GM19351 (cell line): ENCODE measurements at regions not wholly inside any gene's neighbourhood (a gene's known extent, or its start where the extent isn't known, plus 50 kb on each side); places are given as distances from the start of the nearest gene placed in this dataset.
"Not testable (repeated sequence)": the region's sequence is repeated elsewhere in the genome, so short reads cannot be mapped to it uniquely, and the experiment has no call there.

ENCODE experiments used
- ATAC-seq: cut with Tn5 transposase; IDR thresholded peaks from one replicate; pipeline ENCODE4 v1.9.1; 2021; ENCODE audit warnings: mild to moderate bottlenecking, moderate library complexity; ENCODE audit not compliant: unreplicated experiment

GRCh38 chr3:14252321-14253021, 73.9 kb downstream of the LSM3 start:
- no peak for ATAC-seq

DNA sequence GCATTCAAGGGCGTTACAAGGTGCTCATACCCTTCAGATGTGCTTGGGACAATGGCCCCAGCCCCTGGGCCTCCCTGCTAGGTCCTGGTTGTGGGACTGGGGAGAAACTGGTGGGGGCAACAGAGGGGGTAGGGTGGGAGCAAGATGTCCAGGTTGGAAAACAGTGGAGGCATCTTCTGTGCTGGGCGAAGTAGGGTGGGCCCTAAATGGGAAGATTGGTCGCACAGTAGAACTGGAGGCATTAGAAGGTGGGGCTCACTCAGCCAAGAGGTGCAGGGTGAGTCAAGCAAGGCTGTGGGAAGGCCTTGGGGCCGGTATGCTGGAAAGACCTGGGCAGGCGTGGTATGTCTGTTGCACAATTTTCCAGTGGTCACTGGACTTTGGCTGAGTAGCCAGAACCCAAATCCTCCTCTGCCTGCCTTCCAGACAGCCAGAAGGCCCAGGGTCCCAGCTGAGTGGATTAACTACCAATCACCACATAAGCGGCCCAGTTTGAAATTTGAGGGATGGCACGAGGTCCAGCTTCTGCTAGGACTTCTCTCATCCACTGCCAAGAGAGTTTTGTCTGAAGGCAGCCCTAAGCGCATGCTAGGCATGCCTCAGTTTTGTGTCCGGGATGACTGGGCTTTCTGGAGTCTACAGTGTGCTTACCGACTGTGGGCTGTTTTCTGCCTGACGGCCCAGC, 74.5 kb downstream of the LSM3 start:
- no peak for ATAC-seq

GRCh38 chr3:14253707-14254382, 75.2 kb downstream of the LSM3 start:
- ATAC-seq: no peak

DNA sequence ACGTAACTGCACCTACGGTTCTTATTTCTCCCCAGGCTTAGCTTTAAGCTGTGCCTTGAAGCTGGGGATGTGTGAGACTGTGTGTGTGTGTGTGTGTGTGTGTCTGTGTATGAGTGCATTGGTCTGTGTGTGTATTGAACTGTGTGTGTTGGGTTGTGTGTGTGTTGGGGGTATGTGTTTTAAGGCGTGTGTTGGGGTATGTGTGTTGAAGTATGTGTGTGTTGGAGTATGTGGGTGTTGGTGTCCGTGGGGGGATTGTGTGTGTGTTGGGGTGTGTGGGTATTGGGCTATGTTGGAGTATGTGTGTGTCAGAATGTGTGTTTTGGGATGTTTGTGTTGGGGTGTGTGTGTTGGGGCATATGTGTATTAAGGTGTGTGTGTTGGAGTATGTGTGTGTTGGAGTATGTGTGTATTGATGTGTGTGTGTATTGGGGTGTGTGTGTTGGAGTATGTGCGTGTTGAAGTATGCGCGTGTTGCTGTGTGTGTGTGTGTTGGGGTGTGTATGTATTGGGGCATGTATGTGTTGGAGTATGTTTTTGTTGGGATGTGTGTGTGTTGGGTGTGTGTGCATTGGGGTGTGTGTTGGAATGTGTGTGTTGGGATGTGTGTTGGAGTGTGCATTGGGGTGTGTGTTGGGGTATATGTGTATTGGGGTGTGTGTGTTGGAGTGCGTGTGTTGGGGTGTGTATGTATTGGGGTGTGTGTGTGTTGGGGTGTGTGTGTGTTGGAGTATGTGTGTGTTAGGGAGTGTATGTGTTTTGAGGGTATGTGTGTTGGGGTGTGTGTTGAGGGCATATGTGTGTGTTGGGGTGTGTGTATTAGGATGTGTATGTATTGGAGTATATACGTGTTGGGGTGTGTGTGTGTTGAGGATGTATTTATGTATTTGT, 76.4 kb downstream of the LSM3 start:
- ATAC-seq: no peak

- ATAC-seq: no peak
Measured at GRCh38 chr3:14256046-14256445, 77.4 kb downstream of the LSM3 start.

- no peak for ATAC-seq
Measured at GRCh38 chr3:14256561-14257342, 78.1 kb downstream of the LSM3 start.

GRCh38 chr3:14258906-14259904, 80.6 kb downstream of the LSM3 start:
- ATAC-seq: no peak

DNA sequence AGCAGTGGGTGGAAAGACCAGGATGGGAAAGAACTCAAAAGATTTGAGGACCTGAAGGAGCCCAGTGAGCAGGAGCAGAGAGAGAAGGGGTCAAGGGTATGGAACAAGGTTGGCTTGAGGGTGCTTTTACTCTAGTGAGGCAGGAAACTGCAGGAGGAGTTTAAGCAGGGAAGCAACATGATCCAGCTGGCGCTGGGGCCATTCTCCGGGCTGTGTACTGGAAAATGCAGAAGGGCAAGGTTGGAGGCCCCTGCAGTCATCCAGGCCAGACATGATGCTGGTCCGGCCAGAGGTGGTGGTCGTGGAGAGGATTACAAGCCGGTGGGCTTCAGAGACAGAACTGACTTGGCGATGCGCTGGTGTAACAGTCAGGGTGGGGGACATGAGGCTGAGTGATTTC, 81.8 kb downstream of the LSM3 start:
- ATAC-seq: no peak

DNA sequence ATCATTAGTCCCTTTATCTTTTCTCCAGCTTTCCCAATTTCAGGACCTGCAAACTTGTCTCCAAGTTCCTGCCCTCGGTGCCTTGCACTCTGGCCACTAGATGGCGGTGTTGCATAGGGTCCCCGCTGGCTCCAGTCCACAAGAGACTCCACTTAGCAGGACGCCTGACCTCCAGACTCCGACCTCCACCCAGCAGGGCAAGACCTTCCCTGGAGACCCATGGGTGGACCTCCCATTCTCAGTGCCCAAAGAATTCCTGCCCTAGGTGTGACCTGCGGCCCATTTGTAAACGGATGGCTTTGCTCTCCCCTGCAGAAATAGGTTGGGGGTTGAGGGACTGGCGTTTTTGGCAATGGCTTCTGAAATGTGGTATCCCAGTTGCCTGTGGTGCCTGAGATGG, 82.6 kb downstream of the LSM3 start:
- ATAC-seq: no peak

GRCh38 chr3:14262212-14262611, 83.6 kb downstream of the LSM3 start:
- ATAC-seq: no peak

DNA sequence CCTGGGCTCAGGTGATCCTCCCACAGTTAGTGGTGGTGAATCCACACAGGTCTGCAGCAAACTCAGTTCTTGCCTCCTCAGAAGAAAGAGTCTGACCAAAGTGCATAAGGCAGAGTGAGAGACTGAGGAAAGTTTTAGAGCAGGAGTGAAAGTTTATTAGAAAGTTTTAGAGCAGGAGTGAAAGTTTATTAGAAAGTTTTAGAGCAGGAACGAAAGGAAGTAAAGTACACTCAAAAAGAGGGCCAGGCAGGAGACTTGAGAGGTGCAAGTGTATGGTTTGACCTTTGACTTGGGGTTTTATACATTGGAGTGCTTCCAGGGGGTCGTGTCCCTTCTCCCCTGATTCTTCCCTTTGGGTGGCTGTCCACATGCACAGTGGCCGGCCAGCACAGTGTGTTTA, 84.2 kb downstream of the LSM3 start:
- no peak for ATAC-seq

DNA sequence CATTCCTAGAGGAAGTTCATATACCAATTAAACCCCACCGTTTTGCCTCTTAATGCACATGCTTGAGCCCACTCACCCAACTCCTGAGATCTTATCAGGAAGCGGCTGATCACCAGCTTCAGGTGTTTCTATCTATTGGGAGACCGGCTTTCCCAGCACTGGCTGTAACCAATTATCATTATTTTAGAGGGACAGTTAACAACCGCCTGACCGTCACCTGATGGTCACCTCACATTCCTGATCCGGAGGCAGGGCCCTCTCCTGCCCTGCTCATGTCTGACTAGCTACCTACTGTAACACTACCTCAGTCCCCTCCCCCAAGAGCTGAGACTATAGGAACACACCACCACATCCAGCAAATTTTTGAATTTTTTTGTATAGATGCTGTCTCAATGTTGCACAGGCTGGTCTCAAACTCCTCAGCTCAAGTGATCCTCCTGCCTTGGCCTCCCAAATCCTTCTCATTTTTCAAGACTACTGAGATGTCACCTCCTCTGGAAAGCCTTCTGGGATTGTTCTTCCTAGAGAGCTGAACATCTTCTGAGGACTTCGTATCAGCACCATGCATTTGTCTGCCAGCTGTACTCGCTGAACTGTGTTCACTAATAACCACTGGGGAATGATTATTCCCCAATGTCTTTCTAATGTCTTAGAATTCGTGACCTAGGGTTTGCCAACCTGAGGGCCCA, 84.8 kb downstream of the LSM3 start:
- ATAC-seq: no peak

- ATAC-seq: no peak
Measured at GRCh38 chr3:14265246-14265962, 86.8 kb downstream of the LSM3 start.

DNA sequence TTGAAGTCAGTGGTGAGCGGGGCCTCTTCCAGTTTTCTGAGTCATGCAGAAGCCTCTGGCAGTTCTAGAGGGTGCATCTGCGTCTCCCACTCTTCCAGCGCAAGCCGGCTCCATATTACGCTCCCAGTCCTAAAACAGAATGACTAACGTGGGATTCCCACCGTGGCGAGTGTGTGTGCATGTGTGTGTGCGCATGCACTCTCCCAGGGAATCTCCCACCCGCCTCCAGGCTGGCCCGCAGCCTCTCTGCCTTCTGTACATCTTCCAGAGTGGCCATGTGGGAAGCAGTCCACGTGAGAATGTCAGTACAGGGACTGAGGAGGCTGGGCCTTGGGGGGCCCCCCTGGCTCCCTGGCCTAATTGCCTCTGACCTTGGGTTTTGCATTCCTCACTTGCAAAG, 87.7 kb downstream of the LSM3 start:
- ATAC-seq: no peak

DNA sequence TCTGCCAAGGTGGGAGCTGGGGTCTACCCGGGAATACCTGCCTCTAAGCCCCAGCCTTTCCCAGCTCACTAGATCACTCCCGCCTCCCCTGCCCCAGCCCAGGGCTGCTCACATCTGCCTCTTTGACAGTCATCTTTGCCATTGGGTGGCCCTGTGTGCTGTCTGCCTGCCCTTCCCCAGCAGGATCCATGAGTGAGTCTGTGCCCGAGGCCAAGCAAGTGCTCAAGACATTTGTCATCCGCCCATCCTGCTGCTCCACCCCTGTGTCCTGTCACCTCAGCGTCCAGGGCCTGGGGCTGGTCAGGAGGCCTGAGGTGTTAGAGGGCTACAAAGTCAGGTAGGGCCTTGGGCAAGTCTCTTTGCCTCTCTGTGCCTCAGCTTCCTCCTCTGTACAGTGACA, 89.4 kb downstream of the LSM3 start:
- no peak for ATAC-seq

GRCh38 chr3:14268897-14269296, 90.3 kb downstream of the LSM3 start:
- no peak for ATAC-seq

DNA sequence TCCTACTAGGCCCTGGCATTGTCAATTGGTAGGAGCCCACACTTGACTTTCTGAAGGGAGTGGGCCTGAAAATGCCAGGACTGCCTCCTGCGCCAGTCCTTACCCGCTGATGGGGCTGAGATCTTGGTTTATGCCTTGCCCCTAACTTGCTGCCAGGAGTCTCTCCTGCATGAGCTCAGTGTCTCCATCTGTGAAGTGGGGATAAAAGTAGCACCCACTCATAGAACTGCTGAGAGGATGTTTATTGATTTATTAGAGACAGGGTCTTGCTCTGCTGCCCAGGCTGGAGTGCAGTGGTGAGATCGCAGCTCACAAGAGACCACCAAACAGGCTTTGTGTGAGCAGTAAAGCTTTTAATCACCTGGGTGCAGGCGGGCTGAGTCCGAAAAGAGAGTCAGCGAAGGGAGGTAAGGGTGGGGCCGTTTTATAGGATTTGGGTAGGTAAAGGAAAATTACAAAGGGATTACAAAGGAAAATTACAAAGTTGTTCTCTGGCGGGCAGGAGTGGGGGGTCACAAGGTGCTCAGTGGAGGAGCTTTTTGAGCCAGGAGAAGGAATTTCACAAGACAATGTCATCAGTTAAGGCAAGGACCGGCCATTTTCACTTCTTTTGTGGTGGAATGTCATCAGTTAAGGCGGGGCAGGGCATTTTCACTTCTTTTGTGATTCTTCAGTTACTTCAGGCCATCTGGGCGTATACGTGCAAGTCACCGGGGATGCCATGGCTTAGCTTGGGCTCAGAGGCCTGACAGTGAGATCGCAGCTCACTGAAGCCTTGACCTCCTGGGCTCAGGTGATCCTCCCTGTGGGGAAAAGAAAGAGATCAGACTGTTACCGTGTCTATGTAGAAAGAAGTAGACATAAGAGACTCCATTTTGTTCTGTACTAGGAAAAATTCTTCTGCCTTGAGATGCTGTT, 93.7 kb downstream of the LSM3 start:
- ATAC-seq: not testable (repeated sequence)
